Left cardiac atrium (tissue), 4 donors: ENCODE measurements at regions not wholly inside any gene's neighbourhood (a gene's known extent, or its start where the extent isn't known, plus 50 kb on each side); places are given as distances from the start of the nearest gene placed in this dataset.

Source experiments
- ATAC-seq, 2 donors: fragments of 200-7000 bp; cut with Tn5 transposase; one replicate each; pipeline ENCODE4 v1.9.1; 2020; ENCODE audit warnings: mild to moderate bottlenecking in 2 of 2, moderate library complexity in 2 of 2
- DNase-seq: peaks from one replicate; pipeline ENCODE4 v3.0.0-alpha.2; 2020
- intact Hi-C, 2 donors: fragments of 100-400 bp; cut with DNase I; formaldehyde crosslinking; loops; one replicate each; pipeline versions ENCODE4 v1.14.1 to v1.15.1; 2022 to 2023
- donor health status: DM: no; HTN: yes; CAD: no.
- donor health status: DM: no; HTN: yes; CAD: no; lungs with severe emphysema.
- donor health status: DM: yes; HTN: yes; CAD: no.
- donor health status: Dilated cardiomyopathy.

- intact Hi-C loops = no loop called here
- DNase-seq = no peak
- no peak for ATAC-seq
Observed at GRCh38 chr12:28099871-28100270, 90.4 kb upstream of the CCDC91 start.

- DNase-seq (no peak), ATAC-seq (no peak)
- intact Hi-C loops = no loop called here
Observed at GRCh38 chr12:28100717-28101116, 89.5 kb upstream of the CCDC91 start.

- DNase-seq = no peak
- intact Hi-C loops = no loop called here
Observed at GRCh38 chr12:28104316-28104715, 85.9 kb upstream of the CCDC91 start.

GRCh38 chr12:28104903-28105864 is 85.1 kb upstream of the CCDC91 start:
- ATAC-seq (peak in 1 of 2 donors; percentile 62), DNase-seq (no peak)
- intact Hi-C loops = no loop called here

More at GRCh38 chr12:28104316-28104715, 85.9 kb upstream of the CCDC91 start:
- ATAC-seq = peak in 1 of 2 donors; percentile 75

- no peak for DNase-seq
- intact Hi-C loops = no loop called here
Observed at GRCh38 chr12:28107679-28108078, 82.6 kb upstream of the CCDC91 start.

DNA sequence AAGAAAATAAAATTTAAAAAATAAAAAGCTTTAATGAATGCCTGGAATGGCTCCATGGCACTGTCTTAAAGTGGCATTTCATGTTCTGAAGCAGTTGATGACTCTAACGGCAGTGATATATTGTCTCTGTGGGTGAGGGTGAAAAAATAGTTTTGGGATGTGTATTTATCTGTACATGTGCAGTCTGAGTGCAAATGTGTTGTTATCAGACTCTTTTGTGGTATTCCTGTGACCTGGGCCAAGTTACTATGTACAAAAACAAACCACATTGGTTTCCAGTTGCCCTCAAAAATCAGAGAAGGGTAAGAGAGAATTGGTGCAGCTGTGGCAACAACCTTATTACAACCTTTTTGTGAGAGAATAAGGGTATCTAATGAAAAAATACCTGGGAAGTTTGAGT is 81.7 kb upstream of the CCDC91 start:
- ATAC-seq = no peak
- no peak for DNase-seq
- intact Hi-C loops = no loop called here

More at GRCh38 chr12:28107679-28108078, 82.6 kb upstream of the CCDC91 start:
- no peak for ATAC-seq

GRCh38 chr12:28110329-28110728 is 79.9 kb upstream of the CCDC91 start:
- no peak for ATAC-seq
- intact Hi-C loops = no loop called here

DNA sequence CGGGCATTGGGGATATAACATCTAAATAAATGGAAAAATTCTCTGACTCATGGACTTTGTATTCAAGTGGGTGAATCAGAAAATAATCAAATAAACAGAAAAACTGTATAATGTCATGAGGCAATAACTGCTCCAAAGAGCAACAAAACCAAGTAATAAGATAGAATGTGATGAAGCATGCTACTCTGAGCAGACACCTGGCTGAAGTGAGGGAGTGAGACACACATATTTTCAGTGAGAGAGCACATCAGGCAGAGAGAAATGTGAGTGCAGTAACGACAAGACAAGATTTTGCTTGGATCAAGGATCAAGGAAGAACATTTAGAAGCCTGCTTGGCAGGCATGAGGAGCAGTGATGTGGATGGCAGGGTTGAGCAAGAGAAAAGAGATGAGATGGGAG is 75.8 kb upstream of the CCDC91 start:
- no peak for ATAC-seq
- DNase-seq = no peak
- intact Hi-C loops = no loop called here

More at GRCh38 chr12:28110329-28110728, 79.9 kb upstream of the CCDC91 start:
- DNase-seq = no peak

DNA sequence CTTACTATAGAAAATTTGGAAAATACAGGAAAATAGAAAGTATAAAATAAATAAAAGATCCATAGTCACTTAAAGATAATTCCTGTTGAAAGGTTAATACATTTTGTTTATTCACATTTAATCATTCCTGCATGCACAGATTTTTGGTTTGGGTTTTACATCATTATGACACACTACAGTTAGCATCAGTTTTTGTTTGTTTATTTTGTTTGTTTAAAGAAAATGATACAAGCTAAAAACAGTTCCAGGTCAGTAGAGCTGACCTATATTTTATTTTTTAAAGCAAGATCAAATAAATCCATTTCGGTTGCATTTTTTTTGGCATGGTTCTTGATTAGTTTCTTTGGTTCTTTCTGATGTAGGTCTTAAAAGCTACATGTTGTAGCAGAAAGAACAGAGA is 68.8 kb upstream of the CCDC91 start:
- intact Hi-C loops = no loop called here
- no peak for ATAC-seq
- DNase-seq = no peak

DNA sequence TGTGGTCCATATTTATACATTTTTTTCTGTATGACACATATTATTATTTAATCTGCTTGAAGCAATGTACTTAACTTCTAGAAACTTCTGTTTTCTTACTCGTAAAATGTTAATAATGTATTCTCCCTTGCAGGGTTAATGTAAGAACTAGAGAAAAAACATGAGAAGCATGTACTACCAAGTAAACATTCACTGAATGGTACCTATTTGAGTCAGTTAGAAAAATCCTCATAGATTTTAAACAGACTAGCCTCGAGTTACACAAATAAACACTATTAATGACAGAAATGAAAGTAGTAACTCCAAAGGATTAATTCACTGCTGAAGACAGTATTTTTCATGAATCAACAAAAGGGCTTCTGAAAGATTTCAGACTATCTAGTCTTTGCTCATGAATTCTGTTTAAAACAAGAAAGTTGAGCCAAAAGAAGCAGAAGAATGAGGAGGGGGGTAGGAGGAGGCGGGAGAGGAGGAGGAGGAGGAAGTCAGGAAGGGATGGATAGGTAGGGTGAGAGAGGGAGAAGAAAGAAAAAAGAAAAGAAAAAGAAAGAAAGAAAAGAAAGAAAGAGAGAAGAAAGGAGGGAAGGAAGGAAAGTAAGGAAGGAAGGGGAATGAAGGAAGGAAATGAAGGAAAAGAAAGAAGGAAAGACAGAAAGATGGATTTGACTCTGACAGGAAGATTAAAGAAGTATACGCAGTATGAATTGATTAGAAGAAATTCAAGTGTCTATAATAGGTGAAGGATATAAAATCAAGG is 68.2 kb upstream of the CCDC91 start:
- no peak for ATAC-seq
- DNase-seq = no peak
- intact Hi-C loops = no loop called here

DNA sequence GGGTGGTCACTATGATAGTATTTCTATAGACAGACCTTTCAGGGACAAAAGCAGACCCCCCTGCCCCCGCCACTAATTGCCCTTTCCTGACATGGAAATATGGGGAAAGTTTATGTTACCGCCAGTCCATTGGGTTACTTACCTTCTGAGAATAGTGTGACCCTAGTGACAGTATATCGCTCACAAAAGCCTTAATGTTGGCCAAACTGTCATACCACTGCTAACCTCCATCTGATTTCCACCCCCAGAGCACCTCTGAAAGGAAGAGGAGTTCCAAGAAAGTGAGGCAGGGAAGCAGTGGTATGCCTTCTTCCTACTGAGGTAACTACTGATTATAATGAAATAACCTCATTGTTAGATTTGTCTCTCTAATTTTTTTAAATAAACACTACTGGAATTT is 67.5 kb upstream of the CCDC91 start:
- intact Hi-C loops = no loop called here
- no peak for ATAC-seq
- no peak for DNase-seq

DNA sequence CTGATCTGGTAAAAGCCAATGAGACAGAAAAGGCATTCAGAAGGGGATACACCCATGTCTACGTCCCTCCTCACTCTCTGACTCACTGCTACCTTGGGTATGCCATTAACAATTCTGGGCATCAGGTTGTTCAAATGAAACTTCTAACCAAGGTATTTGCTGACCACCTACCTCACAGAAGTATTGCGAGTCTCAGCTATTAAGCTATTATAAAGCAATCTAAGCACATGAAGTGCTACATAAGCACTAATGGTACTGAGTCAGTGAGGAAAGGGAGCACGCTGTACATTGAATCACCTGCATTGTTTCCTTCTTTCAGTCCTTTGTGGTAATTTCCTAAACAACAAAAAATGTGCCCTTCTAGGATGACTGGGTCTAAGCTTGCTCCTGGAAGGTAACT is 62.8 kb upstream of the CCDC91 start:
- ATAC-seq = no peak
- intact Hi-C loops = no loop called here
- DNase-seq = no peak

GRCh38 chr12:28129031-28129430 is 61.2 kb upstream of the CCDC91 start:
- ATAC-seq (no peak), DNase-seq (no peak)
- intact Hi-C loops = no loop called here

DNA sequence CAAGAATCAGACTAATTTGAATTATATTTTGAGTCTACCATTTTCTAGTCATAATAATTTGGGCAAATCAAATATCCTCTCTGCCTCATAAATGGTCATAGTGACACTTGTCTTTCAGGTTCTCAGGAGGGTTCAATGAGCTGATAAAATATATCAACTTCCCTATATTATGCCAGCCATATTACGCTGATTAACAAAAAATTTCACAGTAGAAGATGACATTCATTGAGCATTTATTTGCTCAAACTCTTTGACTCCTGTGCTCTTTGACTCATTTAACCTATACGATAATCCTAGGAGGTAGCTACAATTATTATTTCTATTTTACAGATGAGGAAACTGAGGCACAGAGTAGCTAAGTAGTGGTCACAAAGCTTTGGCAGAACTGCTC is 60.0 kb upstream of the CCDC91 start:
- intact Hi-C loops = no loop called here
- DNase-seq (no peak), ATAC-seq (no peak)

GRCh38 chr12:28130625-28131598 is 59.3 kb upstream of the CCDC91 start:
- DNase-seq (peak; percentile 65), ATAC-seq (peak in 1 of 2 donors; percentile 99)
- intact Hi-C loops = no loop called here

- ATAC-seq (no peak), DNase-seq (no peak)
- intact Hi-C loops = no loop called here
Observed at GRCh38 chr12:28132398-28132797, 57.9 kb upstream of the CCDC91 start.

DNA sequence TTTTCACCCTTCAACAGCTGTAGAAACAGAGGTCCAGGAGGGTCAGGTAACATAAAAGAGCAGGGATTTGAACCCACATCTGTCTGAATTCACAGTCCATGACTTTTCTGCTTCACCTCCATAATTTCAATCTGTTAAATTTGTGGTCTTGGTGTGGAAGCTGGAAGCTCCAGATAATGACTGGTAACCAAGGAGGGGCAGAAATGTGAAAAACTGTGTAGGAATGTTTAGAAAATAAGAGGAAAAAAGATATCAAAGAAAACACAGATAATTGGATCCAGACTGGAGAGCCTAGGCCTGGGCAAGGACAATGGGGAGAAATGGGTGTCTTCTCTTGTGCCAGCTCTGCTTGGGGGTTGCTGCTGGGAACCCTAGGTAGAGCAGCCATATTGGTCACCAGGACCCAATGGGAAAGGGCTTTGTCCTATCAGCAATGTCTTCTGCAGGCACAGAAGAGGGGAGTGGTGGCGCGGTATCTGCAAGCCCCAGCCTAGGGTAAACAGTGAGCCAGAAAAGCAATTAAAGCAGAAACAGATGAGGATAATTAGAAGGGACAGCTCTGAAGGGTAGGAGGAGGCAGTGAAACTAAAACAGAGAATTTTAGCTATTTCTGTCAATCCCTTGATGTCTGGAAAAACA is 54.3 kb upstream of the CCDC91 start:
- ATAC-seq (no peak), DNase-seq (no peak)
- intact Hi-C loops = no loop called here

- intact Hi-C loops = no loop called here
- DNase-seq (no peak), ATAC-seq (no peak)
Observed at GRCh38 chr12:28137414-28137813, 52.8 kb upstream of the CCDC91 start.

GRCh38 chr12:28140404-28140803 is 49.9 kb upstream of the CCDC91 start:
- intact Hi-C loops = no loop called here

More at GRCh38 chr12:28140404-28140803, 49.9 kb upstream of the CCDC91 start:
- DNase-seq = no peak
- peak in 1 of 2 donors; percentile 25 for ATAC-seq
